AG10803 (cell line): ENCODE measurements at regions not wholly inside any gene's neighbourhood (a gene's known extent, or its start where the extent isn't known, plus 50 kb on each side); places are given as distances from the start of the nearest gene placed in this dataset.
"Not testable (repeated sequence)": the region's sequence is repeated elsewhere in the genome, so short reads cannot be mapped to it uniquely, and the experiment has no call there.

Experiments
- DNase-seq: peaks from one replicate; pipeline ENCODE4 v3.0.0; 2010; ENCODE audit warnings: low read depth
- H3K4me3 ChIP-seq: 2 replicates; pipeline ENCODE4 v1.5.1; 2011; ENCODE audit warnings: mild to moderate bottlenecking, low read length, control low read depth
- TF ChIP-seq, protein P1 (sequence below): conservative IDR thresholded peaks from 2 replicates; pipeline ENCODE4 v1.5.1; 2011; ENCODE audit warnings: mild to moderate bottlenecking, low read length, control low read depth, inconsistent platforms

DNA sequence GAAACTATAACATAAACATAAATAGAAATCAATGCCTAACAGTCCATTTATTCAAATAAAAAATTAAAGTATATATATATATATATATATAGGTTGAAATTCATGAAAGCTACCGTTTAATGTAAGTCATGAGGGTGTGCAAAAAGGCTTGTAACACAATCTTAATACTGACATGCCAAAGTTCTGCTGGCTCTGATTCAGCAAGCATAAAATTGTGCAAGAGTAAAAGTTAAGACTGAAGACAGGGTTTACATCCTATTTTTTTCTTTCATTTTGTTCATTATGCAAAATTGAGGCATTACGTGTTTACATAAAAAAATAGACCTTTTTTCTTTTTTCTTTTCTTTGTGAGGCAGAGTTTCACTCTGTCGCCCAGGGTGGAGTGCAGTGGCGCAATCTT lies 984.2 kb downstream of the FSCB start:
- no peak for DNase-seq
- TF ChIP-seq, protein P1, sequence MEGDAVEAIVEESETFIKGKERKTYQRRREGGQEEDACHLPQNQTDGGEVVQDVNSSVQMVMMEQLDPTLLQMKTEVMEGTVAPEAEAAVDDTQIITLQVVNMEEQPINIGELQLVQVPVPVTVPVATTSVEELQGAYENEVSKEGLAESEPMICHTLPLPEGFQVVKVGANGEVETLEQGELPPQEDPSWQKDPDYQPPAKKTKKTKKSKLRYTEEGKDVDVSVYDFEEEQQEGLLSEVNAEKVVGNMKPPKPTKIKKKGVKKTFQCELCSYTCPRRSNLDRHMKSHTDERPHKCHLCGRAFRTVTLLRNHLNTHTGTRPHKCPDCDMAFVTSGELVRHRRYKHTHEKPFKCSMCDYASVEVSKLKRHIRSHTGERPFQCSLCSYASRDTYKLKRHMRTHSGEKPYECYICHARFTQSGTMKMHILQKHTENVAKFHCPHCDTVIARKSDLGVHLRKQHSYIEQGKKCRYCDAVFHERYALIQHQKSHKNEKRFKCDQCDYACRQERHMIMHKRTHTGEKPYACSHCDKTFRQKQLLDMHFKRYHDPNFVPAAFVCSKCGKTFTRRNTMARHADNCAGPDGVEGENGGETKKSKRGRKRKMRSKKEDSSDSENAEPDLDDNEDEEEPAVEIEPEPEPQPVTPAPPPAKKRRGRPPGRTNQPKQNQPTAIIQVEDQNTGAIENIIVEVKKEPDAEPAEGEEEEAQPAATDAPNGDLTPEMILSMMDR: no peak
- H3K4me3 ChIP-seq: no peak overlapping the region

DNA sequence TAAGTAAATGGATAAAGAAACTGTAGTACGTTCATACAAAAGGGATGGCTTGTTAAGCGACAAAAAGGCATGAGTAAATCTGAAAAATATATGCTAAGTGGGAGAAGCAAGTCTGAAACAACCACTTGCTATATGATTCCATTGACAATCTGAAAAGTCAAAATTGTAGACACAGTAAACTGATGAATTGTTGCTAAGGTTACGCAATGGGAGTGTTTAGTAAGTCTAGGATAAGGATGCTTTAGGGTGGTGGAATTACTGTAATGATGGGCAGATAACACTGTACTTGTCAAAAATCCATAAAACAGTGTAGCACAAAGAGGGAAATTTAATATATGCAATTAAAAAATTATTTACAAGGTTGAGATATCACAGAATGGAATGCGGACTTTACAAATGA lies 984.9 kb downstream of the FSCB start:
- DNase-seq: no peak
- H3K4me3 ChIP-seq: no peak overlapping the region
- TF ChIP-seq, protein P1: no peak

DNA sequence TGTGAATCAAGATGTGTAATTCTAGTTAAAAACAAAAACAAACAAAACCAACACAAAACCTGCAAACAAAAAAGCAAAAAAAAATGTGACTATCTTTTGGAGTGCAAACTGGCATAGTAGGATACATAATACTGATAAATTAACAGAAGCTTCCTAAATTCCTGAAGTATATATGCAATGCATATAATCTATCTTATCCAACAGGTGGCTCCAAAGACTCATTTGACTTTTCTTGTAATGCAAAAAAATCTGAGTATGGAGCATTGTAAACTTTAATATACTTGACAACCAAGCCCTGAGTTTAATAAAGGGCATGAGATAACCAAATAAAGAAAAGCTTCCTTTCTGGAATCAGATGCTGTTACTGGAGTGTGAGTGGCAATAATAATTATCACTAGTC lies 1003.6 kb downstream of the FSCB start:
- no peak for DNase-seq
- H3K4me3 ChIP-seq: no peak overlapping the region
- TF ChIP-seq, protein P1: no peak

DNA sequence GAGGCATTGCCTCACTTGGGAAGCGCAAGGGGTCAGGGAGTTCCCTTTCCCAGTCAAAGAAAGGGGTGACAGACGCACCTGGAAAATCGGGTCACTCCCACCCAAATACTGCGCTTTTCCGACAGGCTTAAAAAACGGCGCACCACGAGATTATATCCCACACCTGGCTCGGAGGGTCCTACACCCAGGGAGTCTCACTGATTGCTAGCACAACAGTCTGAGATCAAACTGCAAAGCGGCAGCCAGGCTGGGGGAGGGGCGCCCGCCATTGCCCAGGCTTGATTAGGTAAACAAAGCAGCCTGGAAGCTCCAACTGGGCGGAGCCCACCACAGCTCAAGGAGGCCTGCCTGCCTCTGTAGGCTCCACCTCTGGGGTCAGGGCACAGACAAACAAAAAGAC lies 1014.7 kb downstream of the FSCB start:
- not testable (repeated sequence) for DNase-seq, H3K4me3 ChIP-seq

DNA sequence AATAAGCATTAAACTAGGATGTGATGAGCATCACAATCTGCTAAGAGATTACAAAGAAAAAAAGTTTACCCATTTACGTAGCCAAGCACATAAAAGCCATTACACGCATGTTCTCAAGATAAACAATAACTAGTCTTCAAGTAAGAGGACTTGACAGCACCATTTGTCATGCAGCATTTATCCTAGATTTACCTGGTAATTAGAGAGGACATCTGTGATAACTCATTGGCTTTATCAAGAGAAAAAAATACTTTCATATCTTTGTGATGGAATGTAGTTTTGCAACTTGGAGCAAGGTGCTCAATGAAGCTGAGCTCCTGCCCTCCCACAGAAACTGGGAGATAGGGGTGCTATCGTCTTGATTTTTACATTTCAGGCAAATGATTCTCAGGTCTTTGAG lies 1023.7 kb downstream of the FSCB start:
- TF ChIP-seq, protein P1: no peak
- no peak for DNase-seq
- no peak overlapping the region for H3K4me3 ChIP-seq

DNA sequence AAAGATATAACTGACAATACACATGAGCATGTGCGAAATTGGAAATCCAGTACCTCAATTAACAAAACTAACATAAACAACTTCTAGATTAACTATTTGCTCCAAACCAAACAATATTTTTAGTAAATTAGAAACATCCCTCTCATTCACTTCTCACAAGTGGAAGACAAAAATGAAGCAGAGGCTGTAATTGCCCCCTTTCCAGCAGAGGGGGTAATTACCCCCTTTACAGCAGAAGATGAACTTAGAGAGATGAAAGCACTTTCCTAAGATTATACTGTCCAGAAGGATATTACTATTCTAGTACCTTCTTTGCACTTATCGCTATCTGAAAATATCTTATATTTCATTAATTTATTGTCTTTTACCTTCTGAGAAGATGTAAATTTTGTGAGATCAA lies 1025.2 kb downstream of the FSCB start:
- no peak overlapping the region for H3K4me3 ChIP-seq
- DNase-seq: no peak
- TF ChIP-seq, protein P1: no peak

DNA sequence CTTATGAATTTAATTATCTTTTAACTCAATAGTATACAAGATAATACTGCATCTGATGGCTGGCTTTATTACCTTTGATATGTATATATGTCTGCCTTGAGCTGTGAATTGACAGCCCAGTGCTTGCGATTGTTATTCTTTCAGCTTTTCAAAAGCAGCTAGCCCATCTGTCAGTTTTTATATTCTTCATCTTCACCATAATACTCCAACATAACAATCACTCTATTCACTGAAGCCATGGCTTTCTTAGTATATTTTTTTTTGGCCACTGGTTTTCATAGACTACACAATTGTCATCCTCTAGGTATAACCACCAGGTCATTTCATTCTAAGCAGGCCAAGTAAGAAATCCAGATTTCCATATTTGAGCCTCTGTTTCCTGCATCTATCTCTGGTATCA lies 1026.1 kb downstream of the FSCB start:
- TF ChIP-seq, protein P1: no peak
- H3K4me3 ChIP-seq: no peak overlapping the region
- DNase-seq: no peak

DNA sequence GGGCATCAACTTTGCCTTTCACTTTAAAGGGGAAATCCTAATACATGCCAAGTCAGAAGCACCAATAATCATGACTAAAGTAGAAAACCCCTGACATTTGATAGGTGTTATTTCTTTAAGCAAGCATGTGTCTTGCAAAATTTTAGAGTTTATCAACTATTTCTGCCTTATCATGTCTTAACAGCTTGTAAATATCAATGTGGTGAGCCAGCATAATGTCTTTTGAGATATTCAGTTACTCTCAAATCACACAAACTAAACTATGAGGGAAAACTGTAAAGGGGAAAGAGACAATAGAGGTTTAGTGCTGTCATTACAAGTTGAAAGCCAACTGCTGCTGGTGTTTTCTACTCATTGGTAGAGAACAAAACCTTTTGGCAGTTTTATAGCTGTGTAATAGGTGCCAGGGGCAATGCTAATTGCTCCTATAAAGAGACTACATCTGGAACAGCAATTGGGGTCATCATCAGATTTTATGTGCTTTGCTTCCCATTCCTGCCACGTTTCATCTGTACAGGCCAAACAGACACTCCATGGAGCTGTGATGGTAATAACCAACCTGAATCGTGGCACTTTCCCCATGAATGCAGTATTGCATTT lies 1027.4 kb downstream of the FSCB start:
- no peak overlapping the region for H3K4me3 ChIP-seq
- TF ChIP-seq, protein P1: no peak
- DNase-seq: no peak
